HG02852 (cell line): ENCODE measurements at regions not wholly inside any gene's neighbourhood (a gene's known extent, or its start where the extent isn't known, plus 50 kb on each side); places are given as distances from the start of the nearest gene placed in this dataset.
A peak's percentile ranks its signal among the peaks of the same experiment; 100 is the strongest.
"Not testable (repeated sequence)": the region's sequence is repeated elsewhere in the genome, so short reads cannot be mapped to it uniquely, and the experiment has no call there.

Experiments
- ATAC-seq: cut with Tn5 transposase; IDR thresholded peaks from one replicate; pipeline ENCODE4 v1.9.1; 2021; ENCODE audit warnings: mild to moderate bottlenecking, moderate library complexity; ENCODE audit not compliant: unreplicated experiment

GRCh38 chr3:82128271-82128670 lies 366.8 kb upstream of the GBE1 start:
- ATAC-seq = no peak

- ATAC-seq = no peak
These were observed 361.3 kb upstream of the GBE1 start for GRCh38 chr3:82122554-82123345.

GRCh38 chr3:82114589-82114988 lies 353.1 kb upstream of the GBE1 start:
- no peak for ATAC-seq

- ATAC-seq = not testable (repeated sequence)
These were observed 349.3 kb upstream of the GBE1 start for GRCh38 chr3:82110721-82111120.

- ATAC-seq = no peak
These were observed 341.8 kb upstream of the GBE1 start for GRCh38 chr3:82103241-82103640.

- no peak for ATAC-seq
These were observed 338.9 kb upstream of the GBE1 start for GRCh38 chr3:82100378-82100777.

GRCh38 chr3:82093641-82094040 lies 332.2 kb upstream of the GBE1 start:
- no peak for ATAC-seq

- peak; percentile 86 for ATAC-seq
These were observed 327.3 kb upstream of the GBE1 start for GRCh38 chr3:82088749-82089148.

GRCh38 chr3:82087958-82088357 lies 326.5 kb upstream of the GBE1 start:
- ATAC-seq = no peak

- ATAC-seq = no peak
These were observed 324.5 kb upstream of the GBE1 start for GRCh38 chr3:82085851-82086475.

GRCh38 chr3:82085356-82085755 lies 323.9 kb upstream of the GBE1 start:
- no peak for ATAC-seq

- no peak for ATAC-seq
These were observed 323.4 kb upstream of the GBE1 start for GRCh38 chr3:82084824-82085223.

- ATAC-seq = no peak
These were observed 321.4 kb upstream of the GBE1 start for GRCh38 chr3:82082796-82083195.

GRCh38 chr3:82081351-82081750 lies 319.9 kb upstream of the GBE1 start:
- ATAC-seq = no peak

- no peak for ATAC-seq
These were observed 319.3 kb upstream of the GBE1 start for GRCh38 chr3:82080792-82081191.

GRCh38 chr3:82080261-82080660 lies 318.8 kb upstream of the GBE1 start:
- ATAC-seq = no peak

- no peak for ATAC-seq
These were observed 318.0 kb upstream of the GBE1 start for GRCh38 chr3:82079335-82079890.

- ATAC-seq = no peak
These were observed 316.8 kb upstream of the GBE1 start for GRCh38 chr3:82078246-82078645.

GRCh38 chr3:82067420-82067819 lies 306.0 kb upstream of the GBE1 start:
- ATAC-seq = no peak

GRCh38 chr3:82058809-82059208 lies 297.4 kb upstream of the GBE1 start:
- no peak for ATAC-seq

- no peak for ATAC-seq
These were observed 294.3 kb upstream of the GBE1 start for GRCh38 chr3:82055792-82056191.

GRCh38 chr3:82054849-82055248 lies 293.4 kb upstream of the GBE1 start:
- ATAC-seq = no peak
